ENCODE measurements at regions not wholly inside any gene's neighbourhood (a gene's known extent, or its start where the extent isn't known, plus 50 kb on each side); places are given as distances from the start of the nearest gene placed in this dataset.

- Mint-ChIP-seq H3K9me3 (peaks cover 6 to 7% of the 10 kb centered on the region in 2 donors), H3K4me1 (no peaks in the 10 kb centered on the region), H3K27ac (no peak overlapping the region), H3K4me3 (no peak overlapping the region), H3K27me3 (peaks cover 32% of the 10 kb centered on the region)
- no peak for ATAC-seq
- no peak for DNase-seq
These were observed 213.8 kb upstream of the LDB2 start for GRCh38 chr4:17112292-17112659.

GRCh38 chr4:17109126-17109525 lies 210.7 kb upstream of the LDB2 start:
- Mint-ChIP-seq H3K27me3 (peaks cover 13% of the 10 kb centered on the region), H3K4me1 (no peaks in the 10 kb centered on the region), H3K27ac (no peak overlapping the region), H3K4me3 (no peak overlapping the region), H3K9me3 (peaks cover 6 to 7% of the 10 kb centered on the region in 2 donors)
- ATAC-seq (no peak), DNase-seq (no peak)

- Mint-ChIP-seq H3K27me3 (no peaks in the 10 kb centered on the region), H3K4me1 (no peaks in the 10 kb centered on the region), H3K27ac (no peak overlapping the region)
These were observed 204.8 kb upstream of the LDB2 start for GRCh38 chr4:17103231-17103630.

GRCh38 chr4:17098996-17099395 lies 200.6 kb upstream of the LDB2 start:
- no peak for ATAC-seq
- H3K27ac Mint-ChIP-seq: no peak overlapping the region
- no peaks in the 10 kb centered on the region for H3K4me1 Mint-ChIP-seq
- DNase-seq: no peak
- peaks cover 25% of the 10 kb centered on the region for H3K27me3 Mint-ChIP-seq
- H3K4me3 Mint-ChIP-seq: no peak overlapping the region
- no peaks in the 10 kb centered on the region for H3K9me3 Mint-ChIP-seq

More at GRCh38 chr4:17103231-17103630, 204.8 kb upstream of the LDB2 start:
- H3K9me3 Mint-ChIP-seq: no peaks in the 10 kb centered on the region
- ATAC-seq (no peak), DNase-seq (no peak)
- H3K4me3 Mint-ChIP-seq: no peak overlapping the region

GRCh38 chr4:17098401-17098800 lies 200.0 kb upstream of the LDB2 start:
- H3K9me3 Mint-ChIP-seq: no peaks in the 10 kb centered on the region
- H3K4me3 Mint-ChIP-seq: no peak overlapping the region
- H3K4me1 Mint-ChIP-seq: no peaks in the 10 kb centered on the region
- H3K27ac Mint-ChIP-seq: no peak overlapping the region
- ATAC-seq (no peak), DNase-seq (no peak)
- H3K27me3 Mint-ChIP-seq: peaks cover 30% of the 10 kb centered on the region

GRCh38 chr4:17097362-17097761 lies 198.9 kb upstream of the LDB2 start:
- peaks cover 7% of the 10 kb centered on the region for H3K4me1 Mint-ChIP-seq
- ATAC-seq: no peak
- no peak for DNase-seq
- no peak overlapping the region for H3K27ac Mint-ChIP-seq
- no peak overlapping the region for H3K4me3 Mint-ChIP-seq
- peaks cover 30% of the 10 kb centered on the region for H3K27me3 Mint-ChIP-seq
- no peaks in the 10 kb centered on the region for H3K9me3 Mint-ChIP-seq

GRCh38 chr4:17096692-17097091 lies 198.2 kb upstream of the LDB2 start:
- no peak for DNase-seq
- H3K4me3 Mint-ChIP-seq: no peak overlapping the region
- peaks cover 30% of the 10 kb centered on the region for H3K27me3 Mint-ChIP-seq
- H3K27ac Mint-ChIP-seq: peak overlapping the region in 1 of 2 donors; percentile 2
- H3K9me3 Mint-ChIP-seq: no peaks in the 10 kb centered on the region
- peaks cover 7% of the 10 kb centered on the region for H3K4me1 Mint-ChIP-seq
- no peak for ATAC-seq

GRCh38 chr4:17095771-17096170 lies 197.3 kb upstream of the LDB2 start:
- Mint-ChIP-seq H3K27ac (no peak overlapping the region), H3K4me1 (peaks cover 7% of the 10 kb centered on the region), H3K9me3 (no peaks in the 10 kb centered on the region), H3K27me3 (peaks cover 30% of the 10 kb centered on the region), H3K4me3 (no peak overlapping the region)
- DNase-seq (no peak), ATAC-seq (no peak)

GRCh38 chr4:17094876-17095210 lies 196.4 kb upstream of the LDB2 start:
- Mint-ChIP-seq H3K4me1 (peaks cover 7% of the 10 kb centered on the region), H3K4me3 (no peak overlapping the region), H3K27me3 (peaks cover 30% of the 10 kb centered on the region), H3K27ac (no peak overlapping the region), H3K9me3 (no peaks in the 10 kb centered on the region)
- DNase-seq: no peak
- no peak for ATAC-seq

GRCh38 chr4:17094159-17094875 lies 195.9 kb upstream of the LDB2 start:
- no peak overlapping the region for H3K4me3 Mint-ChIP-seq
- no peak overlapping the region for H3K27ac Mint-ChIP-seq
- H3K9me3 Mint-ChIP-seq: no peaks in the 10 kb centered on the region
- DNase-seq (no peak), ATAC-seq (no peak)
- H3K27me3 Mint-ChIP-seq: peaks cover 30% of the 10 kb centered on the region
- peaks cover 7% of the 10 kb centered on the region for H3K4me1 Mint-ChIP-seq

GRCh38 chr4:17093481-17093880 lies 195.0 kb upstream of the LDB2 start:
- Mint-ChIP-seq H3K9me3 (peaks cover 0 to 5% of the 10 kb centered on the region in 2 donors), H3K4me3 (no peak overlapping the region), H3K27me3 (peaks cover 30% of the 10 kb centered on the region), H3K27ac (no peak overlapping the region), H3K4me1 (peaks cover 7% of the 10 kb centered on the region)
- DNase-seq: no peak
- ATAC-seq: no peak

- H3K27me3 Mint-ChIP-seq: peaks cover 30% of the 10 kb centered on the region
- peaks cover 0 to 6% of the 10 kb centered on the region in 2 donors for H3K9me3 Mint-ChIP-seq
- H3K4me1 Mint-ChIP-seq: peaks cover 7% of the 10 kb centered on the region
- ATAC-seq (peak; percentile 46), DNase-seq (no peak)
- no peak overlapping the region for H3K27ac Mint-ChIP-seq
- H3K4me3 Mint-ChIP-seq: no peak overlapping the region
These were observed 194.4 kb upstream of the LDB2 start for GRCh38 chr4:17092736-17093437.

GRCh38 chr4:17091104-17091503 lies 192.7 kb upstream of the LDB2 start:
- H3K4me1 Mint-ChIP-seq: peaks cover 7% of the 10 kb centered on the region
- H3K27me3 Mint-ChIP-seq: peaks cover 22% of the 10 kb centered on the region
- no peak overlapping the region for H3K27ac Mint-ChIP-seq
- ATAC-seq: no peak
- H3K9me3 Mint-ChIP-seq: peaks cover 5 to 6% of the 10 kb centered on the region in 2 donors
- no peak for DNase-seq
- no peak overlapping the region for H3K4me3 Mint-ChIP-seq

GRCh38 chr4:17090063-17090462 lies 191.6 kb upstream of the LDB2 start:
- H3K4me1 Mint-ChIP-seq: peaks cover 7% of the 10 kb centered on the region
- DNase-seq (no peak), ATAC-seq (no peak)
- peaks cover 5 to 6% of the 10 kb centered on the region in 2 donors for H3K9me3 Mint-ChIP-seq
- H3K27me3 Mint-ChIP-seq: peaks cover 15% of the 10 kb centered on the region
- no peak overlapping the region for H3K4me3 Mint-ChIP-seq
- no peak overlapping the region for H3K27ac Mint-ChIP-seq

- ATAC-seq: no peak
- no peak for DNase-seq
- Mint-ChIP-seq H3K27me3 (peaks cover 8% of the 10 kb centered on the region), H3K27ac (no peak overlapping the region), H3K4me3 (no peak overlapping the region), H3K9me3 (peaks cover 5 to 6% of the 10 kb centered on the region in 2 donors), H3K4me1 (no peaks in the 10 kb centered on the region)
These were observed 187.0 kb upstream of the LDB2 start for GRCh38 chr4:17085416-17085815.

- H3K4me3 Mint-ChIP-seq: no peak overlapping the region
- DNase-seq: no peak
- H3K27me3 Mint-ChIP-seq: peaks cover 8% of the 10 kb centered on the region
- H3K9me3 Mint-ChIP-seq: peaks cover 0 to 5% of the 10 kb centered on the region in 2 donors
- H3K4me1 Mint-ChIP-seq: no peaks in the 10 kb centered on the region
- no peak overlapping the region for H3K27ac Mint-ChIP-seq
- no peak for ATAC-seq
These were observed 183.7 kb upstream of the LDB2 start for GRCh38 chr4:17082186-17082585.
